ENCODE measurements at regions not wholly inside any gene's neighbourhood (a gene's known extent, or its start where the extent isn't known, plus 50 kb on each side); places are given as distances from the start of the nearest gene placed in this dataset.

GRCh38 chr2:19127616-19128015 lies 230.8 kb downstream of the OSR1 start:
- TF ChIP-seq CTCF (IDR thresholded peaks at IDR 0.05), result no peak
- no peak for TF ChIP-seq EP300 (IDR thresholded peaks at IDR 0.05)
- no peak for TF ChIP-seq POLR2A (IDR thresholded peaks at IDR 0.05)

Data from ovary (tissue), 3 donors.